Hepatocyte (in vitro differentiated cells): ENCODE measurements at regions not wholly inside any gene's neighbourhood (a gene's known extent, or its start where the extent isn't known, plus 50 kb on each side); places are given as distances from the start of the nearest gene placed in this dataset.
"Not testable (repeated sequence)": the region's sequence is repeated elsewhere in the genome, so short reads cannot be mapped to it uniquely, and the experiment has no call there.

Experiments
- DNase-seq: peaks from one replicate; pipeline ENCODE4 v3.0.0-alpha.2; 2016; ENCODE audit warnings: low spot score
- H2AFZ ChIP-seq: fragments of 200-600 bp; sonication (generic); 2 replicates; pipeline ENCODE4 v1.6.0; 2016; ENCODE audit warnings: antibody characterized with exemption, mild to moderate bottlenecking
- H3K27ac ChIP-seq: fragments of 200-600 bp; sonication (generic); 2 replicates; pipeline ENCODE4 v1.5.1; 2016; ENCODE audit warnings: mild to moderate bottlenecking
- H3K27me3 ChIP-seq: fragments of 200-600 bp; sonication (generic); 2 replicates; pipeline ENCODE4 v1.6.1; 2016
- H3K36me3 ChIP-seq: fragments of 200-600 bp; sonication (generic); replicated peaks from 2 replicates; pipeline ENCODE4 v1.5.1; 2016; ENCODE audit warnings: low read depth; ENCODE audit not compliant: insufficient read depth
- H3K4me1 ChIP-seq: fragments of 200-600 bp; sonication (generic); 2 replicates; pipeline ENCODE4 v1.5.1; 2016; ENCODE audit warnings: mild to moderate bottlenecking, moderate library complexity; ENCODE audit not compliant: insufficient read depth
- H3K4me2 ChIP-seq: fragments of 200-600 bp; sonication (generic); 2 replicates; pipeline ENCODE4 v1.6.0; 2016
- H3K4me3 ChIP-seq: fragments of 200-600 bp; sonication (generic); 2 replicates; pipeline ENCODE4 v1.5.1; 2016; ENCODE audit warnings: mild to moderate bottlenecking
- H3K79me2 ChIP-seq: fragments of 200-600 bp; sonication (generic); 2 replicates; pipeline ENCODE4 v1.6.0; 2017; ENCODE audit warnings: mild to moderate bottlenecking
- H3K9me2 ChIP-seq: fragments of 200-600 bp; sonication (generic); replicated peaks from 2 replicates; pipeline ENCODE4 v1.6.0; 2017; ENCODE audit warnings: mild to moderate bottlenecking; ENCODE audit not compliant: insufficient read depth
- H3K9me3 ChIP-seq: fragments of 200-600 bp; sonication (generic); 2 replicates; pipeline ENCODE4 v1.5.1; 2016; ENCODE audit warnings: low read depth, mild to moderate bottlenecking
- H4K20me1 ChIP-seq: fragments of 200-600 bp; sonication (generic); 2 replicates; pipeline ENCODE4 v1.6.0; 2016; ENCODE audit warnings: mild to moderate bottlenecking; ENCODE audit not compliant: insufficient read depth, poor library complexity, severe bottlenecking
- CTCF ChIP-seq: fragments of 200-600 bp; sonication (generic); IDR thresholded peaks from 2 replicates; pipeline ENCODE4 v1.5.1; 2016; ENCODE audit warnings: antibody characterized with exemption, mild to moderate bottlenecking; ENCODE audit not compliant: poor library complexity
- EZH2 ChIP-seq: fragments of 200-600 bp; sonication (generic); IDR thresholded peaks from 2 replicates; pipeline ENCODE4 v1.6.1; 2016; ENCODE audit warnings: antibody characterized with exemption, mild to moderate bottlenecking, borderline replicate concordance
- EZH2phosphoT487 ChIP-seq: fragments of 200-600 bp; sonication (generic); IDR thresholded peaks from one replicate; pipeline ENCODE4 v1.6.1; 2018; ENCODE audit warnings: antibody characterized with exemption, mild to moderate bottlenecking, low read depth, moderate library complexity; ENCODE audit not compliant: unreplicated experiment, severe bottlenecking
- WGBS: methylation state at CpG from one replicate; pipeline ENCODE4 v1.1.6; 2016; ENCODE audit warnings: low lambda C conversion rate; ENCODE audit errors: missing lambda C conversion rate; 5-methylcytosine and 5-hydroxymethylcytosine counted together

- H2AFZ ChIP-seq = no peak overlapping the region
- no peaks in the 10 kb centered on the region for H3K27me3 ChIP-seq
- no peak overlapping the region for H3K4me2 ChIP-seq
- no peaks in the 10 kb centered on the region for H3K4me1 ChIP-seq
- no peak overlapping the region for H3K4me3 ChIP-seq
- H3K36me3 ChIP-seq = no peaks in the 10 kb centered on the region
- no peak for DNase-seq
- WGBS = 86% methylated on average over 13 of the region's 13 CpGs
- no peaks in the 10 kb centered on the region for H4K20me1 ChIP-seq
- no peak overlapping the region for H3K27ac ChIP-seq
- no peaks in the 10 kb centered on the region for H3K9me2 ChIP-seq
- H3K9me3 ChIP-seq = no peaks in the 10 kb centered on the region
- H3K79me2 ChIP-seq = no peaks in the 10 kb centered on the region
- TF ChIP-seq EZH2 = no peak
- TF ChIP-seq CTCF = no peak
Observed at GRCh38 chr3:194945508-194945907, 259.8 kb downstream of the FAM43A start.

- Histone ChIP-seq H3K9me2 (no peaks in the 10 kb centered on the region), H3K27me3 (no peaks in the 10 kb centered on the region), H3K4me3 (no peak overlapping the region), H3K4me2 (no peak overlapping the region), H3K9me3 (no peaks in the 10 kb centered on the region), H4K20me1 (no peaks in the 10 kb centered on the region), H2AFZ (no peak overlapping the region), H3K79me2 (no peaks in the 10 kb centered on the region), H3K36me3 (no peaks in the 10 kb centered on the region), H3K4me1 (no peaks in the 10 kb centered on the region), H3K27ac (no peak overlapping the region)
- no peak for DNase-seq
- 88% methylated on average over 9 of the region's 9 CpGs for WGBS
- TF ChIP-seq EZH2phosphoT487 (no peak), EZH2 (no peak), CTCF (no peak)
Observed at GRCh38 chr3:194946091-194946490, 260.4 kb downstream of the FAM43A start.

- TF ChIP-seq EZH2phosphoT487 = no peak
- no peak for TF ChIP-seq CTCF
- no peak for TF ChIP-seq EZH2
- H3K9me2 ChIP-seq = no peaks in the 10 kb centered on the region
- 98% methylated on average over 3 of the region's 3 CpGs for WGBS
Observed at GRCh38 chr3:194949592-194949991, 263.9 kb downstream of the FAM43A start.

GRCh38 chr3:194950906-194951628, 265.4 kb downstream of the FAM43A start:
- no peak overlapping the region for H3K4me3 ChIP-seq
- no peak for DNase-seq
- 78% methylated on average over 18 of the region's 18 CpGs for WGBS
- TF ChIP-seq EZH2 = no peak
- TF ChIP-seq CTCF = no peak
- TF ChIP-seq EZH2phosphoT487 = no peak
- no peaks in the 10 kb centered on the region for H4K20me1 ChIP-seq
- H3K27me3 ChIP-seq = no peaks in the 10 kb centered on the region
- peaks cover 15% of the 10 kb centered on the region for H3K4me1 ChIP-seq
- no peak overlapping the region for H3K27ac ChIP-seq
- H3K9me3 ChIP-seq = no peaks in the 10 kb centered on the region
- H3K4me2 ChIP-seq = no peak overlapping the region
- no peaks in the 10 kb centered on the region for H3K79me2 ChIP-seq
- no peaks in the 10 kb centered on the region for H3K36me3 ChIP-seq
- no peaks in the 10 kb centered on the region for H3K9me2 ChIP-seq
- no peak overlapping the region for H2AFZ ChIP-seq

More at GRCh38 chr3:194949592-194949991, 263.9 kb downstream of the FAM43A start:
- no peak for DNase-seq
- H3K27me3 ChIP-seq = no peaks in the 10 kb centered on the region
- H3K27ac ChIP-seq = no peak overlapping the region
- H3K36me3 ChIP-seq = no peaks in the 10 kb centered on the region
- H3K79me2 ChIP-seq = no peaks in the 10 kb centered on the region
- no peak overlapping the region for H2AFZ ChIP-seq
- H4K20me1 ChIP-seq = no peaks in the 10 kb centered on the region
- no peaks in the 10 kb centered on the region for H3K9me3 ChIP-seq
- no peak overlapping the region for H3K4me3 ChIP-seq
- H3K4me1 ChIP-seq = peaks cover 15% of the 10 kb centered on the region
- H3K4me2 ChIP-seq = no peak overlapping the region

GRCh38 chr3:194951629-194951920, 265.9 kb downstream of the FAM43A start:
- H3K9me2 ChIP-seq, DNase-seq, H3K4me2 ChIP-seq, H3K4me3 ChIP-seq, H3K9me3 ChIP-seq, H3K36me3 ChIP-seq, H4K20me1 ChIP-seq, H3K27ac ChIP-seq, H3K27me3 ChIP-seq, H3K79me2 ChIP-seq, H2AFZ ChIP-seq: not testable (repeated sequence)
- peaks cover 15% of the 10 kb centered on the region for H3K4me1 ChIP-seq
- 98% methylated on average over 9 of the region's 9 CpGs for WGBS
